T-helper 2 cell treated with Interferon-gamma antibody and Interleukin-4, amounts not matched to agents 5 μg/mL and 100 μg/mL, for 36 hours (primary cell): ENCODE measurements at regions not wholly inside any gene's neighbourhood (a gene's known extent, or its start where the extent isn't known, plus 50 kb on each side); places are given as distances from the start of the nearest gene placed in this dataset.
"Not testable (repeated sequence)": the region's sequence is repeated elsewhere in the genome, so short reads cannot be mapped to it uniquely, and the experiment has no call there.

Experiments
- DNase-seq: peaks from one replicate; pipeline ENCODE4 v3.0.0; 2021; ENCODE audit warnings: low spot score
- H3K27ac Mint-ChIP-seq: one replicate; pipeline ENCODE4 v1.8.0; 2021; ENCODE audit warnings: mild to moderate bottlenecking, mixed read lengths
- H3K27me3 Mint-ChIP-seq: one replicate; pipeline ENCODE4 v1.8.0; 2021; ENCODE audit warnings: low read depth, mixed read lengths
- H3K36me3 Mint-ChIP-seq: one replicate; pipeline ENCODE4 v1.8.0; 2021; ENCODE audit warnings: low read depth, mixed read lengths
- H3K4me1 Mint-ChIP-seq: one replicate; pipeline ENCODE4 v1.8.0; 2021; ENCODE audit warnings: low read depth, mixed read lengths
- H3K4me3 Mint-ChIP-seq: one replicate; pipeline ENCODE4 v1.8.0; 2022; ENCODE audit warnings: mild to moderate bottlenecking, moderate library complexity, mixed read lengths
- H3K9me3 Mint-ChIP-seq: one replicate; pipeline ENCODE4 v1.8.0; 2021; ENCODE audit warnings: mixed read lengths

GRCh38 chr1:121528958-121529357 lies 344.2 kb downstream of the SRGAP2C start:
- H3K36me3 Mint-ChIP-seq, H3K9me3 Mint-ChIP-seq, DNase-seq, H3K27ac Mint-ChIP-seq, H3K4me3 Mint-ChIP-seq, H3K27me3 Mint-ChIP-seq: not testable (repeated sequence)
- H3K4me1 Mint-ChIP-seq: peaks cover 23% of the 10 kb centered on the region

GRCh38 chr1:121530026-121530425 lies 345.3 kb downstream of the SRGAP2C start:
- not testable (repeated sequence) for H3K36me3 Mint-ChIP-seq, DNase-seq, H3K4me3 Mint-ChIP-seq, H3K9me3 Mint-ChIP-seq, H3K27me3 Mint-ChIP-seq
- Mint-ChIP-seq H3K27ac (peak overlapping the region; percentile 24), H3K4me1 (peaks cover 19% of the 10 kb centered on the region)

GRCh38 chr1:121531747-121532146 lies 347.0 kb downstream of the SRGAP2C start:
- H3K4me1 Mint-ChIP-seq: peaks cover 16% of the 10 kb centered on the region
- DNase-seq, H3K9me3 Mint-ChIP-seq, H3K27me3 Mint-ChIP-seq, H3K4me3 Mint-ChIP-seq, H3K36me3 Mint-ChIP-seq, H3K27ac Mint-ChIP-seq: not testable (repeated sequence)

- not testable (repeated sequence) for DNase-seq, H3K27me3 Mint-ChIP-seq, H3K27ac Mint-ChIP-seq, H3K4me1 Mint-ChIP-seq, H3K4me3 Mint-ChIP-seq, H3K9me3 Mint-ChIP-seq, H3K36me3 Mint-ChIP-seq
Measured at GRCh38 chr1:121538148-121538547, 353.4 kb downstream of the SRGAP2C start.

- peaks cover 7% of the 10 kb centered on the region for H3K36me3 Mint-ChIP-seq
- no peak for DNase-seq
- H3K4me1 Mint-ChIP-seq: no peaks in the 10 kb centered on the region
- no peak overlapping the region for H3K27ac Mint-ChIP-seq
- H3K4me3 Mint-ChIP-seq: no peak overlapping the region
- peaks cover 4% of the 10 kb centered on the region for H3K9me3 Mint-ChIP-seq
- H3K27me3 Mint-ChIP-seq: no peaks in the 10 kb centered on the region
Measured at GRCh38 chr1:121538943-121539575, 354.3 kb downstream of the SRGAP2C start.

GRCh38 chr1:121543988-121544387 lies 359.2 kb downstream of the SRGAP2C start:
- DNase-seq, H3K27ac Mint-ChIP-seq: not testable (repeated sequence)
- peaks cover 11% of the 10 kb centered on the region for H3K4me1 Mint-ChIP-seq

GRCh38 chr1:121544500-121544899 lies 359.7 kb downstream of the SRGAP2C start:
- no peaks in the 10 kb centered on the region for H3K9me3 Mint-ChIP-seq
- no peak overlapping the region for H3K27ac Mint-ChIP-seq
- H3K36me3 Mint-ChIP-seq: peaks cover 13% of the 10 kb centered on the region
- H3K4me1 Mint-ChIP-seq: peaks cover 11% of the 10 kb centered on the region
- H3K4me3 Mint-ChIP-seq: no peak overlapping the region
- no peak for DNase-seq
- no peaks in the 10 kb centered on the region for H3K27me3 Mint-ChIP-seq

More at GRCh38 chr1:121543988-121544387, 359.2 kb downstream of the SRGAP2C start:
- H3K9me3 Mint-ChIP-seq, H3K27me3 Mint-ChIP-seq, H3K4me3 Mint-ChIP-seq: not testable (repeated sequence)
- peaks cover 13% of the 10 kb centered on the region for H3K36me3 Mint-ChIP-seq

- not testable (repeated sequence) for H3K27ac Mint-ChIP-seq, DNase-seq, H3K4me3 Mint-ChIP-seq, H3K9me3 Mint-ChIP-seq, H3K27me3 Mint-ChIP-seq
- H3K36me3 Mint-ChIP-seq: peaks cover 13% of the 10 kb centered on the region
- peaks cover 19% of the 10 kb centered on the region for H3K4me1 Mint-ChIP-seq
Measured at GRCh38 chr1:121545899-121546298, 361.1 kb downstream of the SRGAP2C start.

- no peaks in the 10 kb centered on the region for H3K27me3 Mint-ChIP-seq
- H3K4me3 Mint-ChIP-seq: no peak overlapping the region
- no peak overlapping the region for H3K27ac Mint-ChIP-seq
- peaks cover 28% of the 10 kb centered on the region for H3K4me1 Mint-ChIP-seq
- peaks cover 13% of the 10 kb centered on the region for H3K36me3 Mint-ChIP-seq
- H3K9me3 Mint-ChIP-seq: no peaks in the 10 kb centered on the region
- no peak for DNase-seq
Measured at GRCh38 chr1:121546830-121547591, 362.2 kb downstream of the SRGAP2C start.

- peaks cover 35% of the 10 kb centered on the region for H3K4me1 Mint-ChIP-seq
- not testable (repeated sequence) for H3K27me3 Mint-ChIP-seq, H3K9me3 Mint-ChIP-seq, H3K27ac Mint-ChIP-seq, H3K4me3 Mint-ChIP-seq, DNase-seq
- peaks cover 12% of the 10 kb centered on the region for H3K36me3 Mint-ChIP-seq
Measured at GRCh38 chr1:121547726-121548125, 363.0 kb downstream of the SRGAP2C start.

- H3K9me3 Mint-ChIP-seq, H3K27me3 Mint-ChIP-seq, DNase-seq, H3K27ac Mint-ChIP-seq: not testable (repeated sequence)
- Mint-ChIP-seq H3K36me3 (peaks cover 14% of the 10 kb centered on the region), H3K4me3 (peak overlapping the region; percentile 23), H3K4me1 (peaks cover 35% of the 10 kb centered on the region)
Measured at GRCh38 chr1:121550817-121551216, 366.0 kb downstream of the SRGAP2C start.

- DNase-seq, H3K27me3 Mint-ChIP-seq, H3K9me3 Mint-ChIP-seq: not testable (repeated sequence)
- Mint-ChIP-seq H3K4me3 (peak overlapping the region; percentile 8), H3K36me3 (peaks cover 12% of the 10 kb centered on the region), H3K27ac (peak overlapping the region; percentile 13), H3K4me1 (peaks cover 33% of the 10 kb centered on the region)
Measured at GRCh38 chr1:121551491-121551890, 366.7 kb downstream of the SRGAP2C start.

GRCh38 chr1:121556560-121556959 lies 371.8 kb downstream of the SRGAP2C start:
- Mint-ChIP-seq H3K4me1 (peaks cover 18% of the 10 kb centered on the region), H3K36me3 (peaks cover 16% of the 10 kb centered on the region)
- not testable (repeated sequence) for H3K9me3 Mint-ChIP-seq, H3K4me3 Mint-ChIP-seq, DNase-seq, H3K27me3 Mint-ChIP-seq, H3K27ac Mint-ChIP-seq

- H3K27me3 Mint-ChIP-seq, H3K4me1 Mint-ChIP-seq, H3K9me3 Mint-ChIP-seq, H3K27ac Mint-ChIP-seq, DNase-seq, H3K4me3 Mint-ChIP-seq: not testable (repeated sequence)
- peaks cover 12% of the 10 kb centered on the region for H3K36me3 Mint-ChIP-seq
Measured at GRCh38 chr1:121558034-121558433, 373.3 kb downstream of the SRGAP2C start.
